ENCODE measurements at regions not wholly inside any gene's neighbourhood (a gene's known extent, or its start where the extent isn't known, plus 50 kb on each side); places are given as distances from the start of the nearest gene placed in this dataset.

- DNase-seq (ENCODE audit: low read depth, low spot score) (no peak), FAIRE-seq (no peak)
- H3K9me1 ChIP-seq (replicated peaks; ENCODE audit: control insufficient read depth, extremely low read depth, insufficient read depth, low read length): no peaks in the 10 kb centered on the region
- no peaks in the 10 kb centered on the region for H4K20me1 ChIP-seq (replicated peaks; ENCODE audit: control insufficient read depth, extremely low read depth, insufficient read depth, low read length)
- ChIA-PET POLR2A (no interaction called here), CTCF (no interaction called here)
- intact Hi-C loops (cut with micrococcal nuclease): no loop called here
- H3K9me3 ChIP-seq (replicated peaks; ENCODE audit: control insufficient read depth, insufficient read depth, low read length): no peaks in the 10 kb centered on the region
- H2AFZ ChIP-seq (ENCODE audit: low read depth, low read length): no peak overlapping the region
- H3K36me3 ChIP-seq (ENCODE audit: control insufficient read depth in 2 of 2, extremely low read depth in 1 of 2, insufficient read depth in 2 of 2, low read length in 2 of 2): no peaks in the 10 kb centered on the region
- no peak overlapping the region for H3K4me3 ChIP-seq (replicated peaks in 1 of 3; ENCODE audit: insufficient read depth in 1 of 3, low read depth in 1 of 3, low read length in 3 of 3)
- no peaks in the 10 kb centered on the region for H3K27me3 ChIP-seq (ENCODE audit: control insufficient read depth in 2 of 2, insufficient read depth in 2 of 2, low read length in 2 of 2)
- no peak overlapping the region for H3K4me2 ChIP-seq (ENCODE audit: insufficient read depth, low read length)
- no peak for TF ChIP-seq GATA2 (IDR thresholded peaks at IDR 0.05; ENCODE audit: insufficient read depth, insufficient read length, low read depth, low read length)
- TF ChIP-seq MYC (IDR thresholded peaks at IDR 0.05; ENCODE audit: low read depth, low read length): no peak
- no peak for TF ChIP-seq CTCF (IDR thresholded peaks at IDR 0.05; ENCODE audit: extremely low read depth in 1 of 2, insufficient read depth in 1 of 2, low read depth in 1 of 2, low read length in 2 of 2)
- TF ChIP-seq POLR2AphosphoS5 (IDR thresholded peaks at IDR 0.05; ENCODE audit: insufficient read depth, low read depth, low read length): no peak
- no peak for TF ChIP-seq EZH2 (IDR thresholded peaks at IDR 0.05; ENCODE audit: borderline replicate concordance, low read depth, low read length, severe bottlenecking)
- no peak for TF ChIP-seq POLR2A (IDR thresholded peaks at IDR 0.05; ENCODE audit: low read depth, low read length)
- no peak for TF ChIP-seq JUN (IDR thresholded peaks at IDR 0.05; ENCODE audit: borderline replicate concordance, insufficient read depth, insufficient read length, low read depth)
- TF ChIP-seq MAX (IDR thresholded peaks at IDR 0.05; ENCODE audit: insufficient read depth, insufficient read length): no peak
- no peak for TF ChIP-seq FOS (IDR thresholded peaks at IDR 0.05; ENCODE audit: borderline replicate concordance, insufficient read depth, low read length)
- H3K9ac ChIP-seq (replicated peaks; ENCODE audit: extremely low read depth, insufficient read depth, low read length): no peak overlapping the region
- dilution Hi-C loops (cut with MboI; ENCODE audit: extremely low pct_ligation_motif_present, low sequenced_read_pairs): no loop called here
- no peaks in the 10 kb centered on the region for H3K79me2 ChIP-seq (ENCODE audit: control insufficient read depth, insufficient read depth, low read length)
- H3K4me1 ChIP-seq (ENCODE audit: control insufficient read depth, extremely low read depth, insufficient read depth, low read length): no peaks in the 10 kb centered on the region
- H3K27ac ChIP-seq (ENCODE audit: insufficient read depth, low read depth, low read length): no peak overlapping the region
- BruUV-seq (replicated peaks): no TSS peak
Observed at GRCh38 chr16:51971184-51971583, 575.8 kb downstream of the TOX3 start.

Measured in endothelial cell of umbilical vein (primary cell).